ENCODE measurements at regions not wholly inside any gene's neighbourhood (a gene's known extent, or its start where the extent isn't known, plus 50 kb on each side); places are given as distances from the start of the nearest gene placed in this dataset.

DNA sequence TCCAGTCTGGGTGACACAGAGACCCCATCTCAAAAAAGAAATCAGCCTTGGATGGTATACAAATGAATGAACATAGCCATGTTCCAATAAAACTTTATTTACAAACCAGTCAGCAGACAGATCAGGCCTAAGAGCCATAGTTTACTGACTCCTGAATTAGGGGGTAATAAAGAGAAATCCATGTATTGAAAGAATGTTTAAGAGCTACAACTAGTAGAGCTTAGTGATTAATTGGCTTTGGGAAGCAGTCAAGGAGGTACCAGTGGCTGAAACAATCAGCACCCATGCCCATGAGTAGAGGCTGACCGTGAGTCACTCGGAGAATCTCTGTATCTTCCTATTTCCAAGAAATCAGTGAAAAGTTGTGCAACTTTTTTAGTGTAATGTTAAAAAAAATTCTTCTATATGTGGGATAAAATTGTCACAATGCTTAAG is 223.6 kb upstream of the RREB1 start:
- H3K27me3 ChIP-seq (ENCODE audit: insufficient read depth, low read length, poor library complexity, severe bottlenecking) = no peaks in the 10 kb centered on the region
- H3K4me1 Mint-ChIP-seq = no peaks in the 10 kb centered on the region
- no peaks in the 10 kb centered on the region for H3K9me3 ChIP-seq (ENCODE audit: low read length)
- ChIA-PET CTCF (interaction anchor here (1.0 kb wide), 1 partner anchor 328 kb away, joined by 3 read pairs; no protein-coding TSS in a partner anchor), POLR2A (no interaction called here)
- no peaks in the 10 kb centered on the region for H3K9me3 Mint-ChIP-seq
- no peak for DNase-seq
- H3K36me3 Mint-ChIP-seq = peaks cover 0 to 2% (median 0%) of the 10 kb centered on the region in 3 donors
- no peak overlapping the region for H3K4me3 ChIP-seq (ENCODE audit: low read length)
- no peaks in the 10 kb centered on the region for H3K36me3 ChIP-seq (ENCODE audit: insufficient read depth, low read length)
- peaks cover 0 to 7% of the 10 kb centered on the region in 2 donors for H3K27me3 Mint-ChIP-seq
- peak overlapping the region in 1 of 8 donors; percentile 40 for H3K27ac Mint-ChIP-seq
- H3K4me3 Mint-ChIP-seq = no peak overlapping the region
- H3K4me1 ChIP-seq (ENCODE audit: insufficient read depth, low read length) = no peaks in the 10 kb centered on the region
- H3K27ac ChIP-seq (ENCODE audit: low read depth, low read length) = no peak overlapping the region

DNA sequence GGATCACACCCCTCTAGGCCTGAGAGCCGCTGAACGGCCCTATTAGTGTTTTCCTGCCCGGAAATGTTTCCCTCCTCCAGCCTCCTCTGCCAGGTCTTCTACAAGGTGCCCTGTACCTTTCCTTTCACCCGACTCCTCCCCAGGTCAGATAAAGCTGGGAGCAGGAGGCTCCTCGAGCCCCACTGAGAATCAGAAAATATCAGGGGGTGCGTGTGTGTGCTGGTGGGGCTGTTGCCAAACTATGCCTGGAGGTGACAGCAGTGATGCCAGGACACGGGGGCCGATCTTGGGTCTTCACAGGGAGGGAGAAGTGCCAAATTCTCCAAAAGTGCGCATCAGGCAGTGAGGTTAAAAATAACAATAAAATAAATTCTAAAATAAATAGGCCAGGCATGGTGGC is 222.8 kb upstream of the RREB1 start:
- no peak for DNase-seq
- no peak overlapping the region for H3K27ac Mint-ChIP-seq
- Histone ChIP-seq H3K4me3 (ENCODE audit: low read length) (no peak overlapping the region), H3K27me3 (ENCODE audit: insufficient read depth, low read length, poor library complexity, severe bottlenecking) (no peaks in the 10 kb centered on the region), H3K4me1 (ENCODE audit: insufficient read depth, low read length) (no peaks in the 10 kb centered on the region), H3K27ac (ENCODE audit: low read depth, low read length) (no peak overlapping the region), H3K9me3 (ENCODE audit: low read length) (no peaks in the 10 kb centered on the region), H3K36me3 (ENCODE audit: insufficient read depth, low read length) (no peaks in the 10 kb centered on the region)
- CTCF ChIA-PET = interaction anchor here (1.0 kb wide), 1 partner anchor 329 kb away, joined by 3 read pairs; no protein-coding TSS in a partner anchor
- no peak overlapping the region for H3K4me3 Mint-ChIP-seq
- peaks cover 0 to 7% of the 10 kb centered on the region in 2 donors for H3K27me3 Mint-ChIP-seq
- POLR2A ChIA-PET = no interaction called here
- no peaks in the 10 kb centered on the region for H3K9me3 Mint-ChIP-seq
- H3K36me3 Mint-ChIP-seq = peaks cover 0 to 2% (median 0%) of the 10 kb centered on the region in 3 donors
- H3K4me1 Mint-ChIP-seq = no peaks in the 10 kb centered on the region

DNA sequence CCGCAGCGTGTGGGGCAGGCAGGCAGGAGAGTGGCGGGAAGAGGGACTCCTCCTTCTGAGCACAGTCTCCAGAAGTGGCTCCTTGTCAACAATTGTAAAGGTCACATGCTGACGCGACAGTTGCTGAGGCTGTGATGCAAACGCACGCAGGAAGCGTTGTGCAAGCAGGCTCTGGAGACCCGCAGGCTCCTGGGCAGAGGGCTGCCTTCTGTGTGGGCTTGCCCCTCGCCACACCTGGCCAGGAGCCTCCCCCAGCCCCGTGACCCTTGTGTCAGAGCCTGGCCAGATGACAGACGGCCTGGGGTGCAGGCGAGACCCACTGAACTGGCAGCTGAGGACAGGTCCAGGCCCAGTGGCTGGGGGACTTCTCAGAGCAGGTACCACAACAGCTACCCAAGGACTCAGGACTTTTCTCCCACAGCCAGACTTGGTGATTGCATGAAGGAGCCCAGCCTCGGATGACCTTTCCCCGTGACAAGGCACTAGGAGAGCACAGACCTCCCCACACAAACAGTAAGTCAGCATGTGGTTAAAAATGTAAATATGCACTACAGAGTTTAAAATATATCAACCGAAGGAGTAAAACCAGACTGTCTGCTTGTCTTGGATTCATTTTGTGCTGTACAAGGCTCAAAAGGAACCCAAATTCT is 222.1 kb upstream of the RREB1 start:
- H3K27me3 ChIP-seq (ENCODE audit: insufficient read depth, low read length, poor library complexity, severe bottlenecking) = no peaks in the 10 kb centered on the region
- Mint-ChIP-seq H3K4me1 (no peaks in the 10 kb centered on the region), H3K4me3 (no peak overlapping the region), H3K9me3 (no peaks in the 10 kb centered on the region), H3K36me3 (peaks cover 0 to 2% (median 0%) of the 10 kb centered on the region in 3 donors), H3K27ac (no peak overlapping the region), H3K27me3 (peaks cover 0 to 7% of the 10 kb centered on the region in 2 donors)
- no peak overlapping the region for H3K4me3 ChIP-seq (ENCODE audit: low read length)
- no peaks in the 10 kb centered on the region for H3K9me3 ChIP-seq (ENCODE audit: low read length)
- H3K27ac ChIP-seq (ENCODE audit: low read depth, low read length) = peak overlapping the region; percentile 67
- POLR2A ChIA-PET = no interaction called here
- CTCF ChIA-PET = interaction anchor here (1.0 to 1.4 kb wide), 2 partner anchors 330 to 358 kb away, joined by 3 read pairs; no protein-coding TSS in a partner anchor
- no peaks in the 10 kb centered on the region for H3K4me1 ChIP-seq (ENCODE audit: insufficient read depth, low read length)
- no peak for DNase-seq
- H3K36me3 ChIP-seq (ENCODE audit: insufficient read depth, low read length) = no peaks in the 10 kb centered on the region

DNA sequence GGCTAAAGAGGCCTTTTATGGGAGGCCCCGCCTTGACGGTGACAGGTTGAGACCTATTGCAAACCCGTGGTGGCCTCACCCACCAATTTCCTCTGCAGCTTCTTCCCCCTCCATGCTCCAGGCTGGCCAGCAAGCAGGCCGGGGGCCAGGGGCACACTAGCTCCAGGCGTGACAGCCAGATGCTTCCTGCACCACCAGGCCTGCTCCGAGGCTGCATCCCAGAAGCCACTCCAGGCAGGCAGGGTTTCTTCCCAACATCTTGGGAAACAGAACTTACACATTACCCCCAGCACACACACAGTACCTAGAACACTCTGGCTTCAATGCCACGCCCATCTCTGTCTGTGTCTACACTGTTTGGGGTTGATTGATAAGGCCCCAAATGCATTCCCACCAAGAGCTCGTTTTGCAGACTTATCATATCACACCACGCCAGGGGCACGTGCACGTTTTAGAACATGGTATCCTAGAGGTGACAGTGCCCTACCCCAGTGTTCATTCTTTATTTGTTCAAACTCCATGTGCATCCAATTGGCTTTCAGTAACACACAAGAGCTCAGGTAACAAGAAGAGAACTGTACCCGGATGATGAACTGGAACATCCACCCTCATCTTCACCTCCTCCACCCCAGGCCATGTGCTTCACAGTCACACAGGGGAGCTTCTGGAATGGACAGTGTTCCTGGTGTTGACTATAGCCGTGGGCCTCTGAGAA is 221.4 kb upstream of the RREB1 start:
- peak overlapping the region in 1 of 8 donors; percentile 22 for H3K27ac Mint-ChIP-seq
- H3K4me1 Mint-ChIP-seq = no peaks in the 10 kb centered on the region
- Histone ChIP-seq H3K27me3 (ENCODE audit: insufficient read depth, low read length, poor library complexity, severe bottlenecking) (no peaks in the 10 kb centered on the region), H3K4me1 (ENCODE audit: insufficient read depth, low read length) (no peaks in the 10 kb centered on the region), H3K27ac (ENCODE audit: low read depth, low read length) (peak overlapping the region; percentile 67), H3K36me3 (ENCODE audit: insufficient read depth, low read length) (no peaks in the 10 kb centered on the region), H3K4me3 (ENCODE audit: low read length) (no peak overlapping the region), H3K9me3 (ENCODE audit: low read length) (no peaks in the 10 kb centered on the region)
- no peak for DNase-seq
- peaks cover 0 to 2% (median 0%) of the 10 kb centered on the region in 3 donors for H3K36me3 Mint-ChIP-seq
- ChIA-PET CTCF (interaction anchor here (1.4 kb wide), 1 partner anchor 357 kb away, joined by 3 read pairs; no protein-coding TSS in a partner anchor), POLR2A (no interaction called here)
- H3K27me3 Mint-ChIP-seq = peaks cover 0 to 7% of the 10 kb centered on the region in 2 donors
- no peak overlapping the region for H3K4me3 Mint-ChIP-seq
- H3K9me3 Mint-ChIP-seq = no peaks in the 10 kb centered on the region

DNA sequence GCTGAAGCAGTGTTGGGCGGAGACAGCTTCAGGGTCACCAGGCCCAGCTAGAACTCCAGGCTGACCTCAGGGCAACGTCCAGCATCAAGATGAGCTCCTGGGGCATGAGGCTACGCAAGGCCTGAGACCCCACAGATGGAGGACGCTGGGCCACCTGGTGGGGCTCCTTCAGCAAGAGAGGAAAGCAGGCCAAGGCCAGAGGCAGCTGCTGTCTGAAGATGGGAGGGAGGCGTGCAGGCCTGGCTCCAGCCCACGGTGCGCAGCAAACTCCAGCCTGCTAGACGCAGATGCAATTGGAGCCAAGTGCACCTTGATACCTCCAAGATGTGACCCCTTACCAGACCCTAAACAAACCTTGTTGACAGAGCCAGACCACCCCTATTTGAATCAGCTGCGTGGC is 220.9 kb upstream of the RREB1 start:
- Histone ChIP-seq H3K4me3 (ENCODE audit: low read length) (no peak overlapping the region), H3K9me3 (ENCODE audit: low read length) (no peaks in the 10 kb centered on the region), H3K27me3 (ENCODE audit: insufficient read depth, low read length, poor library complexity, severe bottlenecking) (no peaks in the 10 kb centered on the region), H3K4me1 (ENCODE audit: insufficient read depth, low read length) (no peaks in the 10 kb centered on the region), H3K36me3 (ENCODE audit: insufficient read depth, low read length) (no peaks in the 10 kb centered on the region), H3K27ac (ENCODE audit: low read depth, low read length) (no peak overlapping the region)
- Mint-ChIP-seq H3K36me3 (peaks cover 0 to 2% (median 0%) of the 10 kb centered on the region in 3 donors), H3K4me1 (no peaks in the 10 kb centered on the region), H3K4me3 (no peak overlapping the region), H3K27me3 (peaks cover 2 to 7% of the 10 kb centered on the region in 2 donors), H3K27ac (peak overlapping the region in 2 of 8 donors; percentile 22 to 78), H3K9me3 (no peaks in the 10 kb centered on the region)
- CTCF ChIA-PET = no interaction called here
- no peak for DNase-seq
- POLR2A ChIA-PET = no interaction called here

DNA sequence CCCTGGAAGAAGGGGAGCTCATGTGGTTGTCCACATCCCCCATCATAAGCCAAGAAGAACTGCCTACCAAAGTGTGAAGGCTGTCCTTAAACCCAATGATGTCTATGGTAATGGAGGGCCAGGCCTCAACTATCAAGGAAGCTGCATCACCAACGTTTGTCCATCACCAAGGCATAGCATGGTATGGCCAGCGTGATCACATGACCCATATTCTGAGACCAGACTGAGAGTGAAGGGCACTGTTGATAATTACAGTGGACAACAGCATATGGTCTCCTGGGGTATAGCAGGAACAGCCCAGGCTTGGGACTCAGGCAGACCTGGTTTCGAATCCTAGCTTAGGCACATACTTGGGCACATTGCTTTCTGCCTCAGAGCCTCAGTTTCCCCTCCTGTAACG is 218.2 kb upstream of the RREB1 start:
- ChIA-PET POLR2A (no interaction called here), CTCF (no interaction called here)
- Mint-ChIP-seq H3K9me3 (no peaks in the 10 kb centered on the region), H3K4me1 (no peaks in the 10 kb centered on the region), H3K4me3 (no peak overlapping the region), H3K36me3 (no peaks in the 10 kb centered on the region), H3K27me3 (peaks cover 2% of the 10 kb centered on the region in 2 donors), H3K27ac (no peak overlapping the region)
- no peaks in the 10 kb centered on the region for H3K27me3 ChIP-seq (ENCODE audit: insufficient read depth, low read length, poor library complexity, severe bottlenecking)
- DNase-seq = no peak
- H3K4me3 ChIP-seq (ENCODE audit: low read length) = no peak overlapping the region
- no peaks in the 10 kb centered on the region for H3K9me3 ChIP-seq (ENCODE audit: low read length)
- H3K36me3 ChIP-seq (ENCODE audit: insufficient read depth, low read length) = no peaks in the 10 kb centered on the region
- no peaks in the 10 kb centered on the region for H3K4me1 ChIP-seq (ENCODE audit: insufficient read depth, low read length)
- H3K27ac ChIP-seq (ENCODE audit: low read depth, low read length) = peak overlapping the region; percentile 46

DNA sequence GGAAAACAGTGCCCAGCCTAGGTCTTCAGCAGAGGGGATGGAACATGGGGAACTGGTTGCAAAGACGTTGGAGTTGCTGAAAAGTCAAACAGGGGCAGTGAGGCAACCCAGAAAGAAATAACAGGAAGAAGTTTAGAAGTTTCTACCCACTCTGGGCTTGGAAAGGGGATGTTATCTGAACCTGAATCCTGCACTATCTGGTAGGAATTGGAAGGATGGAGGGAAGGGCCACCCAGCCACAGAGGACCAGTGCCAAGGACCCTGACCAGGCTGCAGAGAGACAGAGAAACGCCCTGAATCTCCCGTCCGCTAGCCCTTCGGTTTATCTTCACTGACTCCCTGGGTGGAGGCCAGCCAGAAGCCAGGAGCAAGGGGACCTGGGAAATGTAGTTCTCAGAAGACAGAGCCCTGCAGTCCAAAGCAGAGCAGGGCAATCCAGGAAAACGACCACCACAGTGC is 217.3 kb upstream of the RREB1 start:
- CTCF ChIA-PET = no interaction called here
- no peaks in the 10 kb centered on the region for H3K4me1 ChIP-seq (ENCODE audit: insufficient read depth, low read length)
- H3K4me3 ChIP-seq (ENCODE audit: low read length) = no peak overlapping the region
- H3K4me3 Mint-ChIP-seq = no peak overlapping the region
- no peaks in the 10 kb centered on the region for H3K36me3 ChIP-seq (ENCODE audit: insufficient read depth, low read length)
- H3K27me3 Mint-ChIP-seq = peaks cover 0 to 2% of the 10 kb centered on the region in 2 donors
- no peak for DNase-seq
- H3K4me1 Mint-ChIP-seq = no peaks in the 10 kb centered on the region
- POLR2A ChIA-PET = no interaction called here
- no peaks in the 10 kb centered on the region for H3K27me3 ChIP-seq (ENCODE audit: insufficient read depth, low read length, poor library complexity, severe bottlenecking)
- H3K36me3 Mint-ChIP-seq = no peaks in the 10 kb centered on the region
- no peak overlapping the region for H3K27ac Mint-ChIP-seq
- H3K9me3 Mint-ChIP-seq = no peaks in the 10 kb centered on the region
- no peaks in the 10 kb centered on the region for H3K9me3 ChIP-seq (ENCODE audit: low read length)
- H3K27ac ChIP-seq (ENCODE audit: low read depth, low read length) = peak overlapping the region; percentile 46

DNA sequence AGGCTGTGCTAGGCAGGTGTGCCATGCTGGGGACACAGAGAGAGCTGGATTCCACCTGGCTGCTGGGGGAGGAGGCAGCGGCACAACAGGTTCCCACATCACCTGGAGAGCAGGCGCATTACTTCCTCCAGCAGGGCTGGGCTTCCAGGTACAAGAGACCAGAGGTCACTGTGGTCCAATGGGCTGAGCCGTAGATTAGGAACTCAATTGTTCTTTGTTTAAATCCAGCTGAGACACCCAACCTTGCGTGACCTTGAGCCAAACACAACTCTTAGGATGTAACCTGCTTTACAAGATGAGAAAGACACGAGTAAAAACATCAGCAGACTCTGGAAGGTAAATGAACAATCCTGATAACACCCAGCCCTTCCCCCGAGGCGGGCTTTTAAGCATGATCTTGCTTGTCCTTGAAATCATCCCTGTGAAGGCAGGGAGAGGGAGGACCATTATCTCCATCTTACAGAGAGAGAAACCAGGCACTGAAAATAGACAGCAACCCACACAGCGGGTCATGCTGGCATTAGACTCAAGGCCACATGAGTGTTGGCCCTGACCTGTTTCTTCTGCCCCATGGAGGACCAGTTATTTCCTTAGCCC is 216.5 kb upstream of the RREB1 start:
- Histone ChIP-seq H3K36me3 (ENCODE audit: insufficient read depth, low read length) (no peaks in the 10 kb centered on the region), H3K27me3 (ENCODE audit: insufficient read depth, low read length, poor library complexity, severe bottlenecking) (no peaks in the 10 kb centered on the region), H3K4me1 (ENCODE audit: insufficient read depth, low read length) (no peaks in the 10 kb centered on the region), H3K9me3 (ENCODE audit: low read length) (no peaks in the 10 kb centered on the region), H3K4me3 (ENCODE audit: low read length) (no peak overlapping the region), H3K27ac (ENCODE audit: low read depth, low read length) (no peak overlapping the region)
- H3K36me3 Mint-ChIP-seq = no peaks in the 10 kb centered on the region
- peak overlapping the region in 2 of 8 donors; percentile 0 to 61 for H3K27ac Mint-ChIP-seq
- no peak for DNase-seq
- no peaks in the 10 kb centered on the region for H3K9me3 Mint-ChIP-seq
- CTCF ChIA-PET = no interaction called here
- POLR2A ChIA-PET = no interaction called here
- H3K27me3 Mint-ChIP-seq = peaks cover 0 to 2% of the 10 kb centered on the region in 2 donors
- H3K4me1 Mint-ChIP-seq = no peaks in the 10 kb centered on the region
- no peak overlapping the region for H3K4me3 Mint-ChIP-seq

Data from CD8-positive, alpha-beta memory T cell (primary cell).